Neural progenitor cell (in vitro differentiated cells): ENCODE measurements at regions not wholly inside any gene's neighbourhood (a gene's known extent, or its start where the extent isn't known, plus 50 kb on each side); places are given as distances from the start of the nearest gene placed in this dataset.

Source experiments
- CTCF ChIP-seq: fragments of 200-600 bp; sonication (generic); IDR thresholded peaks from 2 replicates; pipeline ENCODE4 v1.5.1; 2017; ENCODE audit warnings: antibody characterized with exemption, mild to moderate bottlenecking
- EZH2 ChIP-seq: fragments of 200-600 bp; sonication (generic); IDR thresholded peaks from 2 replicates; pipeline ENCODE4 v1.6.1; 2017; ENCODE audit warnings: antibody characterized with exemption, mild to moderate bottlenecking, moderate library complexity
- EZH2phosphoT487 ChIP-seq: fragments of 200-600 bp; sonication (generic); IDR thresholded peaks from 2 replicates; pipeline ENCODE4 v1.6.1; 2017; ENCODE audit warnings: antibody characterized with exemption

GRCh38 chr5:92215116-92215515 is 832.0 kb upstream of the ARRDC3 start:
- TF ChIP-seq EZH2phosphoT487 (no peak), CTCF (no peak), EZH2 (no peak)
